Bronchial epithelial cell (primary cell): ENCODE measurements at regions not wholly inside any gene's neighbourhood (a gene's known extent, or its start where the extent isn't known, plus 50 kb on each side); places are given as distances from the start of the nearest gene placed in this dataset.
"Not testable (repeated sequence)": the region's sequence is repeated elsewhere in the genome, so short reads cannot be mapped to it uniquely, and the experiment has no call there.

Source experiments
- DNase-seq: peaks from one replicate; pipeline ENCODE4 v3.0.0-alpha.2; 2010; ENCODE audit warnings: low read depth
- FAIRE-seq: peaks from 2 replicates; lab custom pipeline; 2011; peaks lifted over from hg19 to GRCh38; lab: Jason Lieb, UNC
- H3K27me3 ChIP-seq: 2 replicates; pipeline ENCODE4 v1.5.1; 2011; ENCODE audit warnings: low read length; ENCODE audit not compliant: control insufficient read depth, insufficient read depth
- H3K36me3 ChIP-seq: 2 replicates; pipeline ENCODE4 v1.5.1; 2011; ENCODE audit warnings: low read length; ENCODE audit not compliant: control insufficient read depth, insufficient read depth
- H3K4me3 ChIP-seq: 2 replicates; pipeline ENCODE4 v1.5.1; 2011; ENCODE audit warnings: mild to moderate bottlenecking, low read depth, low read length, control low read depth

DNA sequence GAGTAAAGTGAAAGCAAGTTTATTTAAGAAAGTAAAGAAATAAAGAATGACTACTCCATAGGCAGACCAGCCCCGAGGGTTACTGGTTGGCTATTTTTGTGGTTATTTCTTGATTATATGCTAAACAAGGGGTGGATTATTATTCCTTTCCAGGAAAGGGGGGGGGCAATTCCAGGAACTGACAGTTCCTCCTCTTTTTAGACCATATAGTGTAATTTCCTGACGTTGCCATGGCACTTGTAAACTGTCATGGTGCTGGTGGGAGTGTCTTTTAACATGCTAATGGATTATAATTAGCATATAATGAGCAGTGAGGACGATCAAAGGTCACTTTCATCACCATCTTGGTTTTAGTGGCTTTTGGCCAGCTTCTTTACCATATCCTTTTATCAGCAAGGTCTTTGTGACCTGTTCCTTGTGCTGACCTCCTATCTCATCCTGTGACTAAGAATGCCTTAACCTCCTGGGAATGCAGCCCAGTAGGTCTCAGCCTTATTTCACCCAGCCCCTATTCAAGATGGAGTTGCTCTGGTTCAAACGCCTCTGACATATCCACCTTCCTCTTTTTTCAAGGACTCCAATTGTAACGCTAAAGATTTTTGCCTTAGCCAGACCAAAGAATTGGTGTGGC is 104.1 kb downstream of the FAM72C start:
- FAIRE-seq, H3K27me3 ChIP-seq: not testable (repeated sequence)

GRCh38 chr1:143863901-143864520 is 107.8 kb downstream of the FAM72C start:
- H3K36me3 ChIP-seq, H3K27me3 ChIP-seq, DNase-seq, H3K4me3 ChIP-seq: not testable (repeated sequence)
- peak; percentile 28 for FAIRE-seq

More for the DNA sequence above, 104.1 kb downstream of the FAM72C start:
- not testable (repeated sequence) for H3K36me3 ChIP-seq, H3K4me3 ChIP-seq, DNase-seq

- not testable (repeated sequence) for H3K27me3 ChIP-seq, H3K4me3 ChIP-seq, H3K36me3 ChIP-seq, FAIRE-seq
- peak; percentile 0 for DNase-seq
Observed at GRCh38 chr1:143862722-143863121, 109.1 kb downstream of the FAM72C start.

GRCh38 chr1:143861306-143861705 is 110.5 kb downstream of the FAM72C start:
- not testable (repeated sequence) for H3K4me3 ChIP-seq, H3K27me3 ChIP-seq, FAIRE-seq, DNase-seq, H3K36me3 ChIP-seq

- H3K36me3 ChIP-seq, H3K4me3 ChIP-seq, DNase-seq, H3K27me3 ChIP-seq, FAIRE-seq: not testable (repeated sequence)
Observed at GRCh38 chr1:143855867-143856266, 115.9 kb downstream of the FAM72C start.

- not testable (repeated sequence) for H3K27me3 ChIP-seq, H3K36me3 ChIP-seq, H3K4me3 ChIP-seq, DNase-seq, FAIRE-seq
Observed at GRCh38 chr1:143854069-143854468, 117.7 kb downstream of the FAM72C start.

GRCh38 chr1:143850637-143851036 is 121.1 kb downstream of the FAM72C start:
- H3K36me3 ChIP-seq, H3K27me3 ChIP-seq, DNase-seq, H3K4me3 ChIP-seq, FAIRE-seq: not testable (repeated sequence)

DNA sequence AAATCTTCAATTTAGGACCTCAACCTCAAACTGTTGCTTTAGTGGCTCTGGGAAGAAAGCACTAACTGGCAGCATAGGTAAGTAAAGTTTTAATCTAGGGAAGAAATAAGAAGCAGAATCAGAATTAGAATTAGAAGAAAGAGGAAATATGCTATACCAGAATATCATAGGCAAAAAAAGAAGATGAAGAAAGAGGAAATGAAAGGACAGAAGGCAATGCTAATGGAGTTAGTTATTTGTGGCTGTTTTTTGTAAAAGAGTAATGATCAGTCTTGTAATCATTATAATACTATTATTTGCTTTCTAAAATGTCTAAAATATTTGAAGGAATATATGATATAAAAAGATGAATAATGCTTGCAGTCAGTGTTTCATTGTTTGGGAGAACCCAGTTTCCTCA is 122.9 kb downstream of the FAM72C start:
- DNase-seq, H3K27me3 ChIP-seq, H3K4me3 ChIP-seq, FAIRE-seq, H3K36me3 ChIP-seq: not testable (repeated sequence)

GRCh38 chr1:143845193-143845592 is 126.6 kb downstream of the FAM72C start:
- not testable (repeated sequence) for H3K27me3 ChIP-seq, H3K4me3 ChIP-seq, H3K36me3 ChIP-seq, DNase-seq
- peak; percentile 95 for FAIRE-seq

DNA sequence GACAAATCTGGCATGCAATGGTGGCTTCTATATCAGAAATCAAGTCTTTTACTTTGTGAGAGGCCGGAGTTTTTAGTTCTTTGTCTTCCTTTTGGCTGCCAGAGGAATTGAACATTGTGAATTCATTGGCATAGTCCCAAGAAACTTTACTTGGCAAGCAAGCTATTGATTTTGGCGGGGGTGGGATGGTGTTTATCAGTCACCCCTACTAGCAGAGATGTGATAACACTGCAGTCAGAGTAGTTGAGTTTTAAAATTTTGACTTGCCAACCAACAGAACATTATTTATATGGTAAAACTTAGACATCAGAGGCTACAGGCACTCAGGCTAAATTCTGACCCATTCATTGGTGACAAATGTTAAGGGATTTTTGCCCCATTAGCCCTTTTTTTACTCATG is 129.7 kb downstream of the FAM72C start:
- not testable (repeated sequence) for H3K27me3 ChIP-seq, H3K36me3 ChIP-seq, FAIRE-seq, H3K4me3 ChIP-seq, DNase-seq

GRCh38 chr1:143839182-143839581 is 132.6 kb downstream of the FAM72C start:
- not testable (repeated sequence) for H3K36me3 ChIP-seq, H3K4me3 ChIP-seq, DNase-seq, H3K27me3 ChIP-seq, FAIRE-seq

DNA sequence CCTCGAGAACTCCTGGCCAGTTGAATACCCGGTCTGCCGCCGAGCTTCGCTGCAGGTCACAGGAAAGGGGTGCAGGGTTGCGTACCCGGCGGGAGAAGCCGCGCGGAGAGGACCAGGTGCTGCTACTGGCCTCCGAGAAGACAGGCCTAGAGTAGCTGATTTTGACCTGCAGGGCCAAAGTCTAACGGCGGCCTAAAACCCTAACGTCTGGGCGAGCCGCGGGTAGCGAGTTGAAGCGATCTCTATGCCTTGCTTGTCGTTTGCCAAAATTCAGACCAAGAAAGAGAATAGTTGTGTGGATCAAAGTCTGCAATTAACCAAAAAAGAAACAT is 133.2 kb downstream of the FAM72C start:
- not testable (repeated sequence) for H3K27me3 ChIP-seq, H3K4me3 ChIP-seq, FAIRE-seq, DNase-seq, H3K36me3 ChIP-seq

DNA sequence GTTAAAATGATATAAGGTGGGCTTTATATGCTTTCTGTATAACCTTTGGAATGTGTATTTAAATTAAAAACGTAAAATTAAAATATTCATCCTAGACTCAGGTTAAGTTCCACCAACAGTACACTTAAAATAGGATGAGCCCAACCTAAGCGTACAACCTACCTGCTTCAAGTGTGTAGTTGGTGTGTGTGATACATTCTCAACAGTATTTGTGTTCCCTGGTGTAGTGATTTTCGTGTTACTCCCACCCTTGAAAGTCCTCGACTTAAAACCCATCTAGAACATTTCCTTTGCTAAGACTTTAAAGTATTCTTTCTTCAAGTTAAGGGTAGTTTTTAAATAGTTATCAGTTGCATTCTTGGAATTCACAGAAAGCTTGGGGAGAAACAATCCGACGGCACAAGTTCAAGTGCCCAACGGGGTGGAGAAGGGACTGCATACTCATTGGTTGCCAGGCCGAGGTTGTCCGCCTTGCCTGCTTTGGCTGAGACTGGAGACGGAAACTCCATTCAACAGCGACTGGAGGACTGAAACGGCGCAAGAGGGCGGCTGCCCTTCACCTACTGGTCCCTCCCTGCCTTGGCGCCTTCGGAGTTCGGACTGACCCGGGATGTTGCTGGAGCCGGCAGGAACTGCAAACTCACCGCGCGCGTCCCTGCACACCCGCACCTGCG is 133.7 kb downstream of the FAM72C start:
- not testable (repeated sequence) for FAIRE-seq

GRCh38 chr1:143833376-143833775 is 138.4 kb downstream of the FAM72C start:
- not testable (repeated sequence) for DNase-seq, H3K4me3 ChIP-seq, H3K27me3 ChIP-seq, H3K36me3 ChIP-seq, FAIRE-seq

More for the DNA sequence above, 133.7 kb downstream of the FAM72C start:
- H3K36me3 ChIP-seq, H3K27me3 ChIP-seq, H3K4me3 ChIP-seq, DNase-seq: not testable (repeated sequence)
